ENCODE measurements at regions not wholly inside any gene's neighbourhood (a gene's known extent, or its start where the extent isn't known, plus 50 kb on each side); places are given as distances from the start of the nearest gene placed in this dataset.

- TF ChIP-seq CREB1 (CRISPR knock-in tag; IDR thresholded peaks at IDR 0.05; ENCODE audit: low read depth) (no peak), EZH2 (IDR thresholded peaks at IDR 0.05; ENCODE audit: low read depth, unreplicated experiment) (no peak), CTCF (conservative IDR thresholded peaks at IDR 0.05; ENCODE audit: low read depth in 2 of 2) (no peak), POLR2AphosphoS5 (IDR thresholded peaks at IDR 0.05; ENCODE audit: low read depth) (no peak), NANOG (IDR thresholded peaks at IDR 0.05; ENCODE audit: borderline replicate concordance) (no peak), EZH2phosphoT487 (IDR thresholded peaks at IDR 0.05; ENCODE audit: unreplicated experiment) (no peak)
These were observed 60.9 kb upstream of the CREB5 start for GRCh38 chr7:28351450-28351849.

Measured in GM23338 (cell line).